ENCODE measurements at regions not wholly inside any gene's neighbourhood (a gene's known extent, or its start where the extent isn't known, plus 50 kb on each side); places are given as distances from the start of the nearest gene placed in this dataset.

DNA sequence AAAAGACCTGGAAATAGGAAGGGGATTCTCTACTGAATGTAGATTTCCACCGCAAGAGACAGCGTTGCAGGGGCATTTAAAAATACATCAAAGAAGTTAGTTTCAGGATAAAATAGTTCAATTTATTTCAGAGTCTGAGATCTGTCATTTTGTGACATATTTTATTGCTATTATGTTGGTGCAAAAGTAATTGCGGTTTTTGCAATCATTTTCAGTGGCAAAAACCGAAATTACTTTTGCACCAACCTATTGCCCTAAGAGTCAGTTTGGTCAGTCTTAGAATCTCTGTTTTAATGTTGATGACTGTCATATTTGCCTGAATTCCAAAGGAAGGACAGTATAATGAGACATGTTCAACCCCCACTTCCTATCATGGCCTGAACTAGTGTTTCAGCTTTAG is 219.5 kb upstream of the CDH10 start (continued):
- TF ChIP-seq, protein P1, sequence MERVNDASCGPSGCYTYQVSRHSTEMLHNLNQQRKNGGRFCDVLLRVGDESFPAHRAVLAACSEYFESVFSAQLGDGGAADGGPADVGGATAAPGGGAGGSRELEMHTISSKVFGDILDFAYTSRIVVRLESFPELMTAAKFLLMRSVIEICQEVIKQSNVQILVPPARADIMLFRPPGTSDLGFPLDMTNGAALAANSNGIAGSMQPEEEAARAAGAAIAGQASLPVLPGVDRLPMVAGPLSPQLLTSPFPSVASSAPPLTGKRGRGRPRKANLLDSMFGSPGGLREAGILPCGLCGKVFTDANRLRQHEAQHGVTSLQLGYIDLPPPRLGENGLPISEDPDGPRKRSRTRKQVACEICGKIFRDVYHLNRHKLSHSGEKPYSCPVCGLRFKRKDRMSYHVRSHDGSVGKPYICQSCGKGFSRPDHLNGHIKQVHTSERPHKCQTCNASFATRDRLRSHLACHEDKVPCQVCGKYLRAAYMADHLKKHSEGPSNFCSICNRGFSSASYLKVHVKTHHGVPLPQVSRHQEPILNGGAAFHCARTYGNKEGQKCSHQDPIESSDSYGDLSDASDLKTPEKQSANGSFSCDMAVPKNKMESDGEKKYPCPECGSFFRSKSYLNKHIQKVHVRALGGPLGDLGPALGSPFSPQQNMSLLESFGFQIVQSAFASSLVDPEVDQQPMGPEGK (CRISPR knock-in tag; IDR thresholded peaks at IDR 0.05; ENCODE audit: borderline replicate concordance): no peak
- no peak for TF ChIP-seq OSR1 (CRISPR knock-in tag; IDR thresholded peaks at IDR 0.05)
- TF ChIP-seq, protein P2, sequence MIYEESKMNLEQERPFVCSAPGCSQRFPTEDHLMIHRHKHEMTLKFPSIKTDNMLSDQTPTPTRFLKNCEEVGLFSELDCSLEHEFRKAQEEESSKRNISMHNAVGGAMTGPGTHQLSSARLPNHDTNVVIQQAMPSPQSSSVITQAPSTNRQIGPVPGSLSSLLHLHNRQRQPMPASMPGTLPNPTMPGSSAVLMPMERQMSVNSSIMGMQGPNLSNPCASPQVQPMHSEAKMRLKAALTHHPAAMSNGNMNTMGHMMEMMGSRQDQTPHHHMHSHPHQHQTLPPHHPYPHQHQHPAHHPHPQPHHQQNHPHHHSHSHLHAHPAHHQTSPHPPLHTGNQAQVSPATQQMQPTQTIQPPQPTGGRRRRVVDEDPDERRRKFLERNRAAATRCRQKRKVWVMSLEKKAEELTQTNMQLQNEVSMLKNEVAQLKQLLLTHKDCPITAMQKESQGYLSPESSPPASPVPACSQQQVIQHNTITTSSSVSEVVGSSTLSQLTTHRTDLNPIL (CRISPR knock-in tag; IDR thresholded peaks at IDR 0.05; ENCODE audit: low read depth): no peak

GRCh38 chr5:24862117-24862516 is 217.3 kb upstream of the CDH10 start:
- no peak for ATAC-seq
- TF ChIP-seq PPARA (CRISPR knock-in tag; IDR thresholded peaks at IDR 0.05; ENCODE audit: borderline replicate concordance) (no peak), ISL1 (CRISPR knock-in tag; IDR thresholded peaks at IDR 0.05) (no peak), RARB (CRISPR knock-in tag; IDR thresholded peaks at IDR 0.05) (no peak), ZC3H10 (CRISPR knock-in tag; IDR thresholded peaks at IDR 0.05) (no peak), TOX (CRISPR knock-in tag; IDR thresholded peaks at IDR 0.05; ENCODE audit: borderline replicate concordance) (no peak), GLIS3 (CRISPR knock-in tag; IDR thresholded peaks at IDR 0.05) (no peak)

- TF ChIP-seq ZFP3 (CRISPR knock-in tag; IDR thresholded peaks at IDR 0.05): no peak
- no peak for TF ChIP-seq TOX (CRISPR knock-in tag; IDR thresholded peaks at IDR 0.05; ENCODE audit: borderline replicate concordance)
- no peak for TF ChIP-seq ISL1 (CRISPR knock-in tag; IDR thresholded peaks at IDR 0.05)
- no peak for TF ChIP-seq SNAI2 (CRISPR knock-in tag; IDR thresholded peaks at IDR 0.05)
- TF ChIP-seq ZFP30 (CRISPR knock-in tag; IDR thresholded peaks at IDR 0.05): no peak
- TF ChIP-seq GLIS3 (CRISPR knock-in tag; IDR thresholded peaks at IDR 0.05): no peak
- no peak for TF ChIP-seq ZNF70 (CRISPR knock-in tag; IDR thresholded peaks at IDR 0.05)
- TF ChIP-seq ZNF565 (CRISPR knock-in tag; conservative IDR thresholded peaks at IDR 0.05; ENCODE audit: low read depth): no peak
- TF ChIP-seq, protein P3, sequence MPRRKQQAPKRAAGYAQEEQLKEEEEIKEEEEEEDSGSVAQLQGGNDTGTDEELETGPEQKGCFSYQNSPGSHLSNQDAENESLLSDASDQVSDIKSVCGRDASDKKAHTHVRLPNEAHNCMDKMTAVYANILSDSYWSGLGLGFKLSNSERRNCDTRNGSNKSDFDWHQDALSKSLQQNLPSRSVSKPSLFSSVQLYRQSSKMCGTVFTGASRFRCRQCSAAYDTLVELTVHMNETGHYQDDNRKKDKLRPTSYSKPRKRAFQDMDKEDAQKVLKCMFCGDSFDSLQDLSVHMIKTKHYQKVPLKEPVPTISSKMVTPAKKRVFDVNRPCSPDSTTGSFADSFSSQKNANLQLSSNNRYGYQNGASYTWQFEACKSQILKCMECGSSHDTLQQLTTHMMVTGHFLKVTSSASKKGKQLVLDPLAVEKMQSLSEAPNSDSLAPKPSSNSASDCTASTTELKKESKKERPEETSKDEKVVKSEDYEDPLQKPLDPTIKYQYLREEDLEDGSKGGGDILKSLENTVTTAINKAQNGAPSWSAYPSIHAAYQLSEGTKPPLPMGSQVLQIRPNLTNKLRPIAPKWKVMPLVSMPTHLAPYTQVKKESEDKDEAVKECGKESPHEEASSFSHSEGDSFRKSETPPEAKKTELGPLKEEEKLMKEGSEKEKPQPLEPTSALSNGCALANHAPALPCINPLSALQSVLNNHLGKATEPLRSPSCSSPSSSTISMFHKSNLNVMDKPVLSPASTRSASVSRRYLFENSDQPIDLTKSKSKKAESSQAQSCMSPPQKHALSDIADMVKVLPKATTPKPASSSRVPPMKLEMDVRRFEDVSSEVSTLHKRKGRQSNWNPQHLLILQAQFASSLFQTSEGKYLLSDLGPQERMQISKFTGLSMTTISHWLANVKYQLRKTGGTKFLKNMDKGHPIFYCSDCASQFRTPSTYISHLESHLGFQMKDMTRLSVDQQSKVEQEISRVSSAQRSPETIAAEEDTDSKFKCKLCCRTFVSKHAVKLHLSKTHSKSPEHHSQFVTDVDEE (CRISPR knock-in tag; IDR thresholded peaks at IDR 0.05): no peak
- no peak for ATAC-seq
Measured at GRCh38 chr5:24855485-24855884, 210.7 kb upstream of the CDH10 start.

DNA sequence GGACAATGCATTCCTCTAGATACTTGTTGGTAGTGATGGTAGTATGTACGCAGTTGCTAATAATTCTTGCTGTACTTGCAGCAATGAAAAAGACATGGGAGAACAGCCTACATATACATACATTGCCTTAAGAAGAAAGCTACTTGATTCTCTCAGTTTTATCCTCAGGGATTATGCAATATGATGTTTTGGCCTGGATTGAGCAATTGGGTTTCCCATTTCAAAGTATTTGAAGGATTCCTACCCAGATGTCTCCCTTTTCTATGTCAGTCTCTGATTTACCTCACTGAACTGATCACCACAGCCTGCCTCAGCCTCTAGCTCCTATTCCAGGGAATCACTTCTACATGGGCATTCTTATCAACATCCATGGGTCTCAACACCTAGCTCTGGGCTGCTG is 210.1 kb upstream of the CDH10 start:
- TF ChIP-seq ZNF70 (CRISPR knock-in tag; IDR thresholded peaks at IDR 0.05): no peak
- TF ChIP-seq TOX (CRISPR knock-in tag; IDR thresholded peaks at IDR 0.05; ENCODE audit: borderline replicate concordance): no peak
- no peak for TF ChIP-seq ZNF8 (CRISPR knock-in tag; IDR thresholded peaks at IDR 0.05)
- TF ChIP-seq OSR1 (CRISPR knock-in tag; IDR thresholded peaks at IDR 0.05): no peak
- no peak for TF ChIP-seq ESRRG (CRISPR knock-in tag; IDR thresholded peaks at IDR 0.05)
- no peak for TF ChIP-seq ZFP30 (CRISPR knock-in tag; IDR thresholded peaks at IDR 0.05)
- TF ChIP-seq SNAI2 (CRISPR knock-in tag; IDR thresholded peaks at IDR 0.05): no peak
- TF ChIP-seq, protein P4, sequence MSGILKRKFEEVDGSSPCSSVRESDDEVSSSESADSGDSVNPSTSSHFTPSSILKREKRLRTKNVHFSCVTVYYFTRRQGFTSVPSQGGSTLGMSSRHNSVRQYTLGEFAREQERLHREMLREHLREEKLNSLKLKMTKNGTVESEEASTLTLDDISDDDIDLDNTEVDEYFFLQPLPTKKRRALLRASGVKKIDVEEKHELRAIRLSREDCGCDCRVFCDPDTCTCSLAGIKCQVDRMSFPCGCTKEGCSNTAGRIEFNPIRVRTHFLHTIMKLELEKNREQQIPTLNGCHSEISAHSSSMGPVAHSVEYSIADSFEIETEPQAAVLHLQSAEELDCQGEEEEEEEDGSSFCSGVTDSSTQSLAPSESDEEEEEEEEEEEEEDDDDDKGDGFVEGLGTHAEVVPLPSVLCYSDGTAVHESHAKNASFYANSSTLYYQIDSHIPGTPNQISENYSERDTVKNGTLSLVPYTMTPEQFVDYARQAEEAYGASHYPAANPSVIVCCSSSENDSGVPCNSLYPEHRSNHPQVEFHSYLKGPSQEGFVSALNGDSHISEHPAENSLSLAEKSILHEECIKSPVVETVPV (CRISPR knock-in tag; IDR thresholded peaks at IDR 0.05): no peak
- TF ChIP-seq, protein P3 (CRISPR knock-in tag; IDR thresholded peaks at IDR 0.05): no peak
- TF ChIP-seq, protein P2 (CRISPR knock-in tag; IDR thresholded peaks at IDR 0.05; ENCODE audit: low read depth): no peak
- no peak for TF ChIP-seq CSDC2 (CRISPR knock-in tag; IDR thresholded peaks at IDR 0.05)
- TF ChIP-seq, protein P1 (CRISPR knock-in tag; IDR thresholded peaks at IDR 0.05; ENCODE audit: borderline replicate concordance): no peak
- TF ChIP-seq ARNTL (CRISPR knock-in tag; IDR thresholded peaks at IDR 0.05; ENCODE audit: borderline replicate concordance, low read depth): no peak
- TF ChIP-seq BACH2 (CRISPR knock-in tag; IDR thresholded peaks at IDR 0.05; ENCODE audit: borderline replicate concordance): no peak
- no peak for TF ChIP-seq ZNF565 (CRISPR knock-in tag; conservative IDR thresholded peaks at IDR 0.05; ENCODE audit: low read depth)
- TF ChIP-seq GLIS3 (CRISPR knock-in tag; IDR thresholded peaks at IDR 0.05): no peak
- ATAC-seq: no peak

Measured in SK-N-SH treated with all-trans-retinoic acid at 6 μM for 48 hours (cell line).